Osteoblast (primary cell): ENCODE measurements at regions not wholly inside any gene's neighbourhood (a gene's known extent, or its start where the extent isn't known, plus 50 kb on each side); places are given as distances from the start of the nearest gene placed in this dataset.

Experiments
- DNase-seq: peaks from one replicate; pipeline ENCODE4 v3.0.0; 2011; ENCODE audit warnings: low spot score, mixed read lengths; ENCODE audit not compliant: insufficient read length; ENCODE audit errors: missing footprints
- H2AFZ ChIP-seq: 2 replicates; pipeline ENCODE4 v1.6.0; 2011; ENCODE audit warnings: mild to moderate bottlenecking, low read length
- H3K27ac ChIP-seq: 2 replicates; pipeline ENCODE4 v1.5.1; 2011; ENCODE audit warnings: mild to moderate bottlenecking, low read depth, low read length, moderate library complexity
- H3K27me3 ChIP-seq: 2 replicates; pipeline ENCODE4 v1.6.0; 2012; ENCODE audit warnings: mild to moderate bottlenecking, control low read depth, inconsistent platforms, low read length, moderate library complexity; ENCODE audit not compliant: insufficient read depth
- H3K36me3 ChIP-seq: 2 replicates; pipeline ENCODE4 v1.5.1; 2011; ENCODE audit warnings: mild to moderate bottlenecking, low read length, control low read depth, moderate library complexity; ENCODE audit not compliant: insufficient read depth
- H3K4me1 ChIP-seq: 2 replicates; pipeline ENCODE4 v1.5.1; 2011; ENCODE audit warnings: mild to moderate bottlenecking, low read length, control low read depth, moderate library complexity; ENCODE audit not compliant: insufficient read depth
- H3K4me2 ChIP-seq: 2 replicates; pipeline ENCODE4 v1.6.0; 2011; ENCODE audit warnings: mild to moderate bottlenecking, low read length; ENCODE audit not compliant: insufficient read depth
- H3K4me3 ChIP-seq: fragments of 200-600 bp; sonication (generic); 3 replicates; pipeline ENCODE4 v1.5.1; 2012; ENCODE audit warnings: mild to moderate bottlenecking, low read length, inconsistent platforms; ENCODE audit not compliant: insufficient read depth
- H3K79me2 ChIP-seq: 2 replicates; pipeline ENCODE4 v1.6.0; 2012; ENCODE audit warnings: mild to moderate bottlenecking, low read length, control low read depth, inconsistent platforms; ENCODE audit not compliant: insufficient read depth
- H3K9me3 ChIP-seq: 2 replicates; pipeline ENCODE4 v1.5.1; 2011; ENCODE audit warnings: low read depth, low read length, control low read depth
- H4K20me1 ChIP-seq: 2 replicates; pipeline ENCODE4 v1.6.0; 2012; ENCODE audit warnings: mild to moderate bottlenecking, low read length, control low read depth; ENCODE audit not compliant: insufficient read depth
- CTCF ChIP-seq: IDR thresholded peaks from 2 replicates; pipeline ENCODE4 v1.5.1; 2011; ENCODE audit warnings: mild to moderate bottlenecking, low read depth, low read length, moderate library complexity; ENCODE audit errors: extremely low read depth

GRCh38 chr2:173739006-173739405 lies 226.2 kb downstream of the SP3 start:
- no peak for DNase-seq
- Histone ChIP-seq H3K9me3 (no peaks in the 10 kb centered on the region), H3K79me2 (no peaks in the 10 kb centered on the region), H3K36me3 (no peaks in the 10 kb centered on the region), H2AFZ (no peak overlapping the region), H3K27me3 (peaks cover 4% of the 10 kb centered on the region), H4K20me1 (no peaks in the 10 kb centered on the region), H3K4me1 (no peaks in the 10 kb centered on the region), H3K27ac (no peak overlapping the region), H3K4me2 (no peak overlapping the region), H3K4me3 (no peak overlapping the region)
- TF ChIP-seq CTCF = no peak

GRCh38 chr2:173740639-173741038 lies 224.5 kb downstream of the SP3 start:
- TF ChIP-seq CTCF = no peak
- Histone ChIP-seq H3K4me1 (no peaks in the 10 kb centered on the region), H3K4me2 (no peak overlapping the region), H3K27me3 (peaks cover 6% of the 10 kb centered on the region), H4K20me1 (no peaks in the 10 kb centered on the region), H2AFZ (no peak overlapping the region), H3K79me2 (no peaks in the 10 kb centered on the region), H3K4me3 (no peak overlapping the region), H3K27ac (no peak overlapping the region), H3K9me3 (no peaks in the 10 kb centered on the region), H3K36me3 (no peaks in the 10 kb centered on the region)
- no peak for DNase-seq

GRCh38 chr2:173741759-173742158 lies 223.4 kb downstream of the SP3 start:
- Histone ChIP-seq H3K4me1 (no peaks in the 10 kb centered on the region), H4K20me1 (no peaks in the 10 kb centered on the region), H3K27ac (no peak overlapping the region), H3K4me3 (no peak overlapping the region), H3K36me3 (no peaks in the 10 kb centered on the region), H2AFZ (no peak overlapping the region), H3K9me3 (no peaks in the 10 kb centered on the region), H3K79me2 (no peaks in the 10 kb centered on the region), H3K4me2 (no peak overlapping the region), H3K27me3 (peaks cover 6% of the 10 kb centered on the region)
- TF ChIP-seq CTCF = no peak
- no peak for DNase-seq

GRCh38 chr2:173747035-173747434 lies 218.1 kb downstream of the SP3 start:
- Histone ChIP-seq H2AFZ (no peak overlapping the region), H4K20me1 (no peaks in the 10 kb centered on the region), H3K27ac (no peak overlapping the region), H3K79me2 (no peaks in the 10 kb centered on the region), H3K36me3 (no peaks in the 10 kb centered on the region), H3K4me2 (no peak overlapping the region), H3K4me1 (no peaks in the 10 kb centered on the region), H3K4me3 (no peak overlapping the region), H3K27me3 (peaks cover 3% of the 10 kb centered on the region), H3K9me3 (no peaks in the 10 kb centered on the region)
- no peak for DNase-seq
- TF ChIP-seq CTCF = no peak
